Neuronal stem cell (in vitro differentiated cells): ENCODE measurements at regions not wholly inside any gene's neighbourhood (a gene's known extent, or its start where the extent isn't known, plus 50 kb on each side); places are given as distances from the start of the nearest gene placed in this dataset.

Experiments used
- DNase-seq: peaks from one replicate; pipeline ENCODE4 v3.0.0-alpha.2; 2013; ENCODE audit warnings: low spot score
- H2AFZ ChIP-seq: one replicate; pipeline ENCODE4 v1.6.1; 2013; ENCODE audit warnings: mild to moderate bottlenecking, low read length, inconsistent platforms
- H2AK5ac ChIP-seq: 2 replicates; pipeline ENCODE4 v1.6.1; 2013; ENCODE audit warnings: low read depth, mild to moderate bottlenecking, inconsistent platforms, low read length, moderate library complexity, mixed read lengths
- H2BK120ac ChIP-seq: 2 replicates; pipeline ENCODE4 v1.6.1; 2013; ENCODE audit warnings: low read depth, mild to moderate bottlenecking, inconsistent platforms, low read length, moderate library complexity, mixed read lengths
- H2BK12ac ChIP-seq: one replicate; pipeline ENCODE4 v1.6.1; 2013; ENCODE audit warnings: low read length, inconsistent platforms
- H2BK15ac ChIP-seq: 2 replicates; pipeline ENCODE4 v1.6.1; 2013; ENCODE audit warnings: mild to moderate bottlenecking, low read length, inconsistent platforms, mixed read lengths
- H2BK5ac ChIP-seq: one replicate; pipeline ENCODE4 v1.6.1; 2013; ENCODE audit warnings: inconsistent platforms, mild to moderate bottlenecking, low read length, moderate library complexity
- H3K14ac ChIP-seq: one replicate; pipeline ENCODE4 v1.6.1; 2013; ENCODE audit warnings: low read length, inconsistent platforms
- H3K18ac ChIP-seq: 2 replicates; pipeline ENCODE4 v1.6.1; 2013; ENCODE audit warnings: low read length, inconsistent platforms
- H3K23ac ChIP-seq: 2 replicates; pipeline ENCODE4 v1.6.1; 2013; ENCODE audit warnings: low read depth, mild to moderate bottlenecking, mixed read lengths, low read length, inconsistent platforms; ENCODE audit not compliant: poor library complexity
- H3K27ac ChIP-seq: replicated peaks from 3 replicates; pipeline ENCODE4 v1.5.1; 2013; ENCODE audit warnings: low read length, inconsistent platforms
- H3K27me3 ChIP-seq, 3 experiments: 2 replicates each; pipeline ENCODE4 v1.6.1; 2013; ENCODE audit warnings: low read length in 3 of 3, mild to moderate bottlenecking in 2 of 3, inconsistent platforms in 1 of 3, low read depth in 1 of 3, mixed read lengths in 1 of 3, moderate library complexity in 1 of 3; ENCODE audit not compliant: control insufficient read depth in 3 of 3, insufficient read depth in 3 of 3
- H3K36me3 ChIP-seq, 2 donors: replicated peaks in 1 of 2; 2 replicates each; pipeline ENCODE4 v1.6.1; 2013; ENCODE audit warnings: low read length in 2 of 2; ENCODE audit not compliant: control insufficient read depth in 2 of 2, insufficient read depth in 2 of 2
- H3K4ac ChIP-seq: 2 replicates; pipeline ENCODE4 v1.6.1; 2013; ENCODE audit warnings: inconsistent platforms, mild to moderate bottlenecking, low read length, moderate library complexity
- H3K4me1 ChIP-seq, 2 donors: 1 replicate in 1 of 2; 2 replicates in 1 of 2; pipeline ENCODE4 v1.6.1; 2013; ENCODE audit warnings: low read length in 2 of 2, low read depth in 1 of 2; ENCODE audit not compliant: control insufficient read depth in 2 of 2, insufficient read depth in 1 of 2
- H3K4me2 ChIP-seq: one replicate; pipeline ENCODE4 v1.6.1; 2013; ENCODE audit warnings: mild to moderate bottlenecking, low read length, inconsistent platforms; ENCODE audit not compliant: insufficient read depth, poor library complexity, severe bottlenecking
- H3K4me3 ChIP-seq, 2 donors: 2 replicates each; pipeline ENCODE4 v1.5.1; 2013; ENCODE audit warnings: low read length in 2 of 2, mild to moderate bottlenecking in 2 of 2, inconsistent platforms in 1 of 2, moderate library complexity in 1 of 2
- H3K79me1 ChIP-seq: one replicate; pipeline ENCODE4 v1.6.1; 2013; ENCODE audit warnings: low read depth, mild to moderate bottlenecking, inconsistent platforms, low read length, moderate library complexity
- H3K9ac ChIP-seq: one replicate; pipeline ENCODE4 v1.6.1; 2013; ENCODE audit warnings: mild to moderate bottlenecking, low read depth, low read length, inconsistent platforms; ENCODE audit not compliant: poor library complexity
- H3K9me3 ChIP-seq, 2 donors: replicated peaks in 1 of 2; 2 replicates each; pipeline versions ENCODE3 to v1.6.1; 2013; ENCODE audit warnings: low read length in 2 of 2, mild to moderate bottlenecking in 2 of 2, inconsistent platforms in 1 of 2, low read depth in 1 of 2, mixed read lengths in 1 of 2, moderate library complexity in 1 of 2; ENCODE audit not compliant: control insufficient read depth in 2 of 2, insufficient read depth in 1 of 2
- H4K8ac ChIP-seq: one replicate; pipeline ENCODE4 v1.6.1; 2013; ENCODE audit warnings: low read depth, mild to moderate bottlenecking, inconsistent platforms, low read length, moderate library complexity
- H4K91ac ChIP-seq: one replicate; pipeline ENCODE4 v1.6.1; 2013; ENCODE audit warnings: low read length, low read depth, mild to moderate bottlenecking, inconsistent platforms; ENCODE audit not compliant: poor library complexity
- WGBS, 2 donors: extraction: QIAGEN DNeasy Blood & Tissue Kit; methylation state at CpG; one replicate each; pipeline ENCODE4 v1.1.7; 2013; ENCODE audit warnings: missing lambda C conversion rate in 2 of 2, mixed read lengths in 1 of 2; ENCODE audit not compliant: insufficient read length in 2 of 2, insufficient replicate concordance in 1 of 2; ENCODE audit errors: extremely low coverage in 2 of 2; 5-methylcytosine and 5-hydroxymethylcytosine counted together

DNA sequence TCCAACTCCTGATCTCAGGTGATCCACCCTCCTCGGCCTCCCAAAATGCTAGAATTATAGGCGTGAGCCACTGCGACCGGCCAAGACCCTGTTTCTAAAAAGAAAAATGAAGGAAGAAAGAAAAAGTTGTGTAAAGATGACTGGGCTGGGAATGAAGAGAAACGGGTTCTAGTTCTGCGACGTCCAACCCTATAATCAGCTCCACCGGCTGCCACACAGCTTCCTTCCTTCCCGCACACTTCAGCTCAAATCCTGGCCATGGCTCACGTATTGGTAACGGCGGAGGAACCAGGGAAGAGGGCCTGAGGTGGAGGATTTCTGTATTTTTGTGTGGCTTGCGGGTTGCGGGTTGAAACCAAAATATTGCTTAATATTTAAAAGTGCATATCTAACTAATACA lies 88.1 kb downstream of the MYL12B start:
- Histone ChIP-seq H2BK12ac (no peak overlapping the region), H3K14ac (no peak overlapping the region), H3K4me2 (no peak overlapping the region), H3K9ac (no peak overlapping the region), H3K79me1 (no peaks in the 10 kb centered on the region), H3K4me3 (no peak overlapping the region), H2BK5ac (no peak overlapping the region), H2BK120ac (no peak overlapping the region), H3K27me3 (peaks cover 0 to 7% (median 0%) of the 10 kb centered on the region in 3 experiments), H3K36me3 (no peaks in the 10 kb centered on the region), H4K91ac (no peak overlapping the region), H2AK5ac (no peak overlapping the region), H2BK15ac (no peak overlapping the region), H3K18ac (no peak overlapping the region), H2AFZ (no peak overlapping the region), H3K9me3 (no peaks in the 10 kb centered on the region), H4K8ac (no peak overlapping the region), H3K23ac (no peak overlapping the region), H3K4me1 (peaks cover 0 to 7% of the 10 kb centered on the region in 2 donors), H3K27ac (no peak overlapping the region), H3K4ac (no peak overlapping the region)
- no CpG with 5 or more reads among the region's 14 CpGs for WGBS, 2 donors
- no peak for DNase-seq

DNA sequence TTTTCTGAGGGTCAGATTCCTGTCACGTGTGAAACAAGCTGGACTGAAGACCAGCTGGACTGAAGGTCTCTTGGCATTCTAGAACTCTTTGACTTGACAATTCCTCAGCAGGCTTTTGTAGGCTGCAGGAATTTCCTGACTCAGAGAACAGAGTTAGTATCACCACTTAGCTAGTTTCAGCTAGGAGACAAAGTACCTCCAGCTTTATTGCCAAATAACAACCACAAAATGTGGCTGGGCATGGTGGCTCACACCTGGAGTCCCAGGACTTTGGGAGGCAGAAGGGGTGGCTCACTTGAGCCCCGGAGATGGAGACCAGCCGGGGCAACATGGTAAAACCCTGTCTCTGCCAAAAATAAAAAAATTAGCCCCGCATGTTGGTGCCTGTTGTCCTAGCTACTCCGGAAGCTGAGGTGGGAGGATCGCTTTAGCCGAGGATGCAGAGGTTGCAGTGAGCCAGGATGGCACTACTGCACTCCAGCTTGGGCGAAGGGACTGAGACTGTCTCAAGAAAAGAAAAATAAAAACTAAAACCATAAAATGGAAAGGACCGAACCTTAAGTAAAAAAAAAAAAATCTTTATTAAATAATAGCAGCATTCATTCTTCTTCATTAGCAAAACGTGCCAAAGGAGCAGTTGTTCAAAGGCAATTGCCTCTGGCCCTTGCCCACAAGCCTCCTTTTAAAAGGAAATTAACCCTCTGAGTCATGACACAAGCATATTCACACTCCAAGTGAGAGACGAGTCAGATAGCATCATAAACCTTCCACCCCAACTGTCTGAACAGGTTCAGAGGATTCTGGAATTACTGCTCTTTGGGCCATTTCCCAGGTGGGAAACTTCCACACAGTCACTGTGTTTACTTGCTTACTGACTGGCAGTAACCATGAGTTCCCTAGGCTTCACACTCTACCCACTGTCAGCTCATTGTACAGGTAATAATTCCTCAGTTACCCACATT lies 88.9 kb downstream of the MYL12B start:
- peaks cover 0 to 6% (median 0%) of the 10 kb centered on the region in 3 experiments for H3K27me3 ChIP-seq
- H3K9me3 ChIP-seq = no peaks in the 10 kb centered on the region
- H3K4me3 ChIP-seq = no peak overlapping the region
- no peak overlapping the region for H4K91ac ChIP-seq
- H2AFZ ChIP-seq = no peak overlapping the region
- no peak overlapping the region for H3K23ac ChIP-seq
- no peaks in the 10 kb centered on the region for H3K79me1 ChIP-seq
- no peak for DNase-seq
- H3K4me1 ChIP-seq = peaks cover 0 to 7% of the 10 kb centered on the region in 2 donors
- no peak overlapping the region for H3K14ac ChIP-seq
- no peak overlapping the region for H2AK5ac ChIP-seq
- H2BK15ac ChIP-seq = no peak overlapping the region
- H2BK12ac ChIP-seq = no peak overlapping the region
- no peaks in the 10 kb centered on the region for H3K36me3 ChIP-seq
- no CpG with 5 or more reads among the region's 11 CpGs for WGBS, 2 donors
- no peak overlapping the region for H3K18ac ChIP-seq
- H2BK120ac ChIP-seq = no peak overlapping the region
- no peak overlapping the region for H3K27ac ChIP-seq
- H3K4me2 ChIP-seq = no peak overlapping the region
- H3K4ac ChIP-seq = no peak overlapping the region
- no peak overlapping the region for H2BK5ac ChIP-seq
- H3K9ac ChIP-seq = no peak overlapping the region
- no peak overlapping the region for H4K8ac ChIP-seq

DNA sequence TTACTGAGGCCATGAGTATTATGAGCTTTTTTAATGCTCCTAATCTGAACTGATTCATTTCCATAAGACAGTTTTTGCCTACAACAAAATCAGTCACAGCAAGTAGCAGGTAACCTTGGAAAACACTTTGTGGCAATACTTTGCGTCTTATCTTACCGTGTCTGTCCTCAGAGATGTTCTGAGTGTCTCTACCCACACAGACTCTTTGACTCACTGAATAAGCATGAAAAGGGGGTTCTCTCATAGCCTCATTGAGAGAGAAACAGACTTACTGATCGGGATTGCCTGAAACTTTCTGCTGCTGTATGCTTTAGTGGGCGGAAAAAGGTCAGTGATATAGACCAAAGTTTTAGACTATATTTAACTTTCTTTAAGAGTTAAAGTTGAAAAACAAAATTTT lies 92.6 kb downstream of the MYL12B start:
- no peaks in the 10 kb centered on the region for H3K36me3 ChIP-seq
- H3K18ac ChIP-seq = no peak overlapping the region
- no peaks in the 10 kb centered on the region for H3K9me3 ChIP-seq
- no peak overlapping the region for H3K14ac ChIP-seq
- no CpG with 5 or more reads among the region's 4 CpGs for WGBS, 2 donors
- H4K91ac ChIP-seq = no peak overlapping the region
- H2BK120ac ChIP-seq = no peak overlapping the region
- no peak overlapping the region for H3K27ac ChIP-seq
- no peak overlapping the region for H3K4me3 ChIP-seq
- H3K27me3 ChIP-seq = peaks cover 0 to 3% (median 0%) of the 10 kb centered on the region in 3 experiments
- H2BK5ac ChIP-seq = no peak overlapping the region
- H3K4me1 ChIP-seq = peaks cover 0 to 4% of the 10 kb centered on the region in 2 donors
- H3K79me1 ChIP-seq = no peaks in the 10 kb centered on the region
- H2BK12ac ChIP-seq = no peak overlapping the region
- no peak overlapping the region for H3K4me2 ChIP-seq
- H3K4ac ChIP-seq = no peak overlapping the region
- DNase-seq = no peak
- H3K9ac ChIP-seq = no peak overlapping the region
- no peak overlapping the region for H2BK15ac ChIP-seq
- H2AK5ac ChIP-seq = no peak overlapping the region
- no peak overlapping the region for H4K8ac ChIP-seq
- H3K23ac ChIP-seq = no peak overlapping the region
- no peak overlapping the region for H2AFZ ChIP-seq

DNA sequence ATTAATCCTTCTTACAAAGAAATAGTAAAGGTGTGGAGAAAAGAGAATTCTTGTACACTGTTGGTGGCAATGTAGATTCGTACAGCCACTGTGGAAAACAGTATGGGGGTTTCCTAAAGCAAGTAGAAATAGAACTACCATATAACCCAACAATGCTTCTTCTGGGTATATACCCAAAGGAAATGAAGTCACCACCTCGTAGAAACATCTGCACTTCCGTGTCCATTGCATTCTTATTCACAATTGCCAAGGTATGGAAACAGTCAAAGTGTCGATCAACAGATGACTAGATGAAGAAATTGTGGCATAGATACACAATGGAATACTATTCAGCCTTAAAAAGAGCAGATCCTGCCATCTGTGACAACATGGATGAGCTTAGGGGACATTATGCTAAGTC lies 93.4 kb upstream of the TGIF1 start:
- Histone ChIP-seq H3K79me1 (no peaks in the 10 kb centered on the region), H2AK5ac (no peak overlapping the region), H3K9ac (no peak overlapping the region), H4K91ac (no peak overlapping the region), H3K4me2 (no peak overlapping the region), H2BK120ac (no peak overlapping the region), H2BK12ac (no peak overlapping the region), H2BK5ac (no peak overlapping the region), H3K14ac (no peak overlapping the region), H3K4me3 (no peak overlapping the region), H3K4ac (no peak overlapping the region), H3K27ac (no peak overlapping the region), H3K4me1 (peaks cover 4 to 8% of the 10 kb centered on the region in 2 donors), H2BK15ac (no peak overlapping the region), H2AFZ (no peak overlapping the region), H3K27me3 (peaks cover 0 to 3% (median 0%) of the 10 kb centered on the region in 3 experiments), H3K36me3 (no peaks in the 10 kb centered on the region), H3K9me3 (no peaks in the 10 kb centered on the region), H4K8ac (no peak overlapping the region), H3K18ac (no peak overlapping the region), H3K23ac (no peak overlapping the region)
- no peak for DNase-seq
- no CpG with 5 or more reads among the region's 4 CpGs for WGBS, 2 donors
